PFSK-1 (cell line): ENCODE measurements at regions not wholly inside any gene's neighbourhood (a gene's known extent, or its start where the extent isn't known, plus 50 kb on each side); places are given as distances from the start of the nearest gene placed in this dataset.

Experiments used
- FOXP2 ChIP-seq: optimal IDR thresholded peaks from 2 replicates; pipeline ENCODE3; 2011; ENCODE audit warnings: borderline replicate concordance, control low read depth, inconsistent platforms; ENCODE audit not compliant: insufficient read depth; ENCODE audit errors: extremely low read length, extremely low read depth
- POLR2AphosphoS5 ChIP-seq: IDR thresholded peaks from 2 replicates; pipeline ENCODE4 v1.6.1; 2012; ENCODE audit warnings: low read depth, mild to moderate bottlenecking, control low read depth, low read length, moderate library complexity
- SIN3A ChIP-seq: IDR thresholded peaks from 2 replicates; pipeline ENCODE4 v1.6.1; 2012; ENCODE audit warnings: mild to moderate bottlenecking, low read length, moderate library complexity, borderline replicate concordance; ENCODE audit not compliant: insufficient read depth
- TAF1 ChIP-seq: IDR thresholded peaks from 2 replicates; pipeline ENCODE4 v1.6.1; 2012; ENCODE audit warnings: low read length, control low read depth, borderline replicate concordance; ENCODE audit not compliant: insufficient read depth
- TF ChIP-seq, protein P1 (sequence below), 2 experiments: IDR thresholded peaks; 2 replicates each; pipeline versions ENCODE4 v1.6.1 to v1.8.0; 2011 to 2012; ENCODE audit warnings: low read depth in 2 of 2, low read length in 2 of 2, control low read depth in 1 of 2, inconsistent platforms in 1 of 2, mild to moderate bottlenecking in 1 of 2, moderate library complexity in 1 of 2; ENCODE audit not compliant: insufficient read depth in 1 of 2

GRCh38 chr2:74763962-74764428 lies 69.9 kb upstream of the HK2 start:
- TF ChIP-seq, protein P1, sequence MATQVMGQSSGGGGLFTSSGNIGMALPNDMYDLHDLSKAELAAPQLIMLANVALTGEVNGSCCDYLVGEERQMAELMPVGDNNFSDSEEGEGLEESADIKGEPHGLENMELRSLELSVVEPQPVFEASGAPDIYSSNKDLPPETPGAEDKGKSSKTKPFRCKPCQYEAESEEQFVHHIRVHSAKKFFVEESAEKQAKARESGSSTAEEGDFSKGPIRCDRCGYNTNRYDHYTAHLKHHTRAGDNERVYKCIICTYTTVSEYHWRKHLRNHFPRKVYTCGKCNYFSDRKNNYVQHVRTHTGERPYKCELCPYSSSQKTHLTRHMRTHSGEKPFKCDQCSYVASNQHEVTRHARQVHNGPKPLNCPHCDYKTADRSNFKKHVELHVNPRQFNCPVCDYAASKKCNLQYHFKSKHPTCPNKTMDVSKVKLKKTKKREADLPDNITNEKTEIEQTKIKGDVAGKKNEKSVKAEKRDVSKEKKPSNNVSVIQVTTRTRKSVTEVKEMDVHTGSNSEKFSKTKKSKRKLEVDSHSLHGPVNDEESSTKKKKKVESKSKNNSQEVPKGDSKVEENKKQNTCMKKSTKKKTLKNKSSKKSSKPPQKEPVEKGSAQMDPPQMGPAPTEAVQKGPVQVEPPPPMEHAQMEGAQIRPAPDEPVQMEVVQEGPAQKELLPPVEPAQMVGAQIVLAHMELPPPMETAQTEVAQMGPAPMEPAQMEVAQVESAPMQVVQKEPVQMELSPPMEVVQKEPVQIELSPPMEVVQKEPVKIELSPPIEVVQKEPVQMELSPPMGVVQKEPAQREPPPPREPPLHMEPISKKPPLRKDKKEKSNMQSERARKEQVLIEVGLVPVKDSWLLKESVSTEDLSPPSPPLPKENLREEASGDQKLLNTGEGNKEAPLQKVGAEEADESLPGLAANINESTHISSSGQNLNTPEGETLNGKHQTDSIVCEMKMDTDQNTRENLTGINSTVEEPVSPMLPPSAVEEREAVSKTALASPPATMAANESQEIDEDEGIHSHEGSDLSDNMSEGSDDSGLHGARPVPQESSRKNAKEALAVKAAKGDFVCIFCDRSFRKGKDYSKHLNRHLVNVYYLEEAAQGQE (IDR thresholded peaks at IDR 0.05; ENCODE audit: insufficient read depth in 1 of 2, low read depth in 2 of 2, low read length in 2 of 2) = no peak
- no peak for TF ChIP-seq TAF1
- TF ChIP-seq SIN3A = no peak
- no peak for TF ChIP-seq POLR2AphosphoS5
- TF ChIP-seq FOXP2 = no peak

DNA sequence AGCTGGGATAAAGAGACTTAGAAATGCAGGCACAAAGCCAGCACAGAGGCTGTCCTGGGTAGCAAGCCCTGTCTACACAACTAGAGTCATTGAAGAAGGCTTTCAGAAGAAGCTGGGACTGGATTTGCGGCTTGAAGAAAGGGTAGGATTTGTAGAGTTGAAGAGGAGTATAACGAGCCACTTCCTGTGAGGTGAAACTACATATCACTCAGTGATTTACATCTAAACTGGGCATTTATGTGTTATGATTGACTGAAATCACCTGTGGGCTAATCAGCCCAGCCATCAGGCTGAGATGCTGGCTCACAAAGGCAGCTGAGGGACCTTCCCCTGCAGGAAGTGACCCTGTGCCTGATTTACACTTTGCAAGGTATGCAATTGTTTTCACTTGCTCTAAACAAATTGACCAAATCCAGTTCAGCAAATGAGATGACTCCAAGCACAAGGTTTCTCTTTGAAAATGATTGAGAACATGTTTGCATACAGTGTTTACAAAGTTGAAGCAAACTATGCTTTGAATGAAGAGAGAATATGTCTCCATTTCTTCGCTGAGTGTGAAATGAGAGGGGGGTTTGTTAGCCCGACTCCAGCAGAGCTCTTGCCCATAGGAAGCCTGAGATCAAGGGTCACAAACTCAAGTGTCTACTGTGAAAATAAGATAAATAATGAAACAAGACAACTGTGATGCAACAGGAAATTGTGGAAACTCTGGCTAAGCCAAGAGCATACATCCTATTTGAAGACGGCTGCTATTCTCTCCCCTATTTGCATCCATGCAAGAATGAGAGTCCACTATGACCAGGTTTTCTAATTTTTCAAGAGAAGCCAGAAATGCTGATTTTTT lies 69.3 kb upstream of the HK2 start:
- TF ChIP-seq, protein P1 (IDR thresholded peaks at IDR 0.05; ENCODE audit: insufficient read depth in 1 of 2, low read depth in 2 of 2, low read length in 2 of 2) = no peak
- TF ChIP-seq TAF1 (no peak), SIN3A (no peak), POLR2AphosphoS5 (no peak)

DNA sequence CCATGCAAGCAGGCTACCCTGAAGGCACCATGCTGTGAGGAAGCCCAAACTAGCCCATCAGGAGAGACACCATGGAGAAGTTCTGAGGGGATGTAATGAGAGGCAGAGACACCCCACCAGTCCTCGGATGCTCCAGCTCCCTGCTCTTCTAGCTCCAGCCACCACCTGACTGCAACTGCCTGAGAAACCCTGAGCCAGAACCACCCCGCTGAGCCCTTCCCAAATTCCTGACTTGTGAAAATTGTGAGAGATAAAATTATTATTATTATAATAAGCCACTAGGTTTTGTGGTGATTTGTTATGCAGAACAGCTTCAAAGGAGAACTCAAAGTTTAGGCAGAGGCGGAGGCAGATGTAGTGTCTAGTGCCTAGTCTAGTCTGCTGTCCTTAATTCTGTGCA lies 67.1 kb upstream of the HK2 start:
- TF ChIP-seq SIN3A (no peak), FOXP2 (no peak), TAF1 (no peak), POLR2AphosphoS5 (no peak)
- TF ChIP-seq, protein P1 (IDR thresholded peaks at IDR 0.05; ENCODE audit: insufficient read depth in 1 of 2, low read depth in 2 of 2, low read length in 2 of 2) = no peak

GRCh38 chr2:74767618-74768017 lies 66.3 kb upstream of the HK2 start:
- TF ChIP-seq POLR2AphosphoS5 (no peak), FOXP2 (no peak), TAF1 (no peak)
- TF ChIP-seq, protein P1 (IDR thresholded peaks at IDR 0.05; ENCODE audit: insufficient read depth in 1 of 2, low read depth in 2 of 2, low read length in 2 of 2) = no peak
